Mesodermal cell (in vitro differentiated cells): ENCODE measurements at regions not wholly inside any gene's neighbourhood (a gene's known extent, or its start where the extent isn't known, plus 50 kb on each side); places are given as distances from the start of the nearest gene placed in this dataset.
A peak's percentile ranks its signal among the peaks of the same experiment; 100 is the strongest.

Experiments used
- H3K27ac ChIP-seq: 2 replicates; pipeline ENCODE4 v1.7.0; 2013; ENCODE audit warnings: mild to moderate bottlenecking, low read depth, low read length, moderate library complexity; ENCODE audit not compliant: severe bottlenecking
- H3K36me3 ChIP-seq: 2 replicates; pipeline ENCODE4 v1.7.1; 2013; ENCODE audit warnings: mild to moderate bottlenecking, low read length, moderate library complexity; ENCODE audit not compliant: control insufficient read depth, insufficient read depth
- H3K4me1 ChIP-seq: one replicate; pipeline ENCODE4 v1.7.1; 2013; ENCODE audit warnings: mild to moderate bottlenecking, low read length; ENCODE audit not compliant: insufficient read depth, control insufficient read depth, poor library complexity, severe bottlenecking
- H3K4me3 ChIP-seq: 2 replicates; pipeline ENCODE4 v1.7.0; 2013; ENCODE audit warnings: low read length, control low read depth, mild to moderate bottlenecking; ENCODE audit not compliant: insufficient read depth, poor library complexity, severe bottlenecking; ENCODE audit errors: extremely low read depth
- H3K9me3 ChIP-seq: 2 replicates; pipeline ENCODE4 v1.7.1; 2013; ENCODE audit warnings: mild to moderate bottlenecking, low read length, moderate library complexity; ENCODE audit not compliant: control insufficient read depth
- WGBS, 2 experiments: methylation state at CpG; one replicate each; pipeline ENCODE4 v1.1.5; 2013; ENCODE audit warnings: missing lambda C conversion rate in 2 of 2; ENCODE audit not compliant: insufficient coverage in 2 of 2; 5-methylcytosine and 5-hydroxymethylcytosine counted together

- no peak overlapping the region for H3K27ac ChIP-seq
- H3K4me1 ChIP-seq, result peaks cover 16% of the 10 kb centered on the region
- no peak overlapping the region for H3K4me3 ChIP-seq
- no peaks in the 10 kb centered on the region for H3K36me3 ChIP-seq
- no peaks in the 10 kb centered on the region for H3K9me3 ChIP-seq
Observed at GRCh38 chr4:110675426-110675825, 52.5 kb upstream of the PITX2 start.

- Histone ChIP-seq H3K4me3 (no peak overlapping the region), H3K27ac (no peak overlapping the region), H3K36me3 (no peaks in the 10 kb centered on the region), H3K4me1 (peaks cover 18% of the 10 kb centered on the region), H3K9me3 (no peaks in the 10 kb centered on the region)
Observed at GRCh38 chr4:110676241-110676640, 53.4 kb upstream of the PITX2 start.

- Histone ChIP-seq H3K36me3 (no peaks in the 10 kb centered on the region), H3K27ac (no peak overlapping the region), H3K4me3 (no peak overlapping the region), H3K4me1 (peaks cover 19% of the 10 kb centered on the region), H3K9me3 (no peaks in the 10 kb centered on the region)
- no CpG with 5 or more reads among the region's 1 CpG for WGBS, 2 experiments
Observed at GRCh38 chr4:110678517-110679227, 55.8 kb upstream of the PITX2 start.

GRCh38 chr4:110680265-110680664 is 57.4 kb upstream of the PITX2 start:
- no peak overlapping the region for H3K4me3 ChIP-seq
- peaks cover 19% of the 10 kb centered on the region for H3K4me1 ChIP-seq
- WGBS, 2 experiments, result 63 to 77% methylated on average over 4 of the region's 4 CpGs
- no peaks in the 10 kb centered on the region for H3K36me3 ChIP-seq
- no peaks in the 10 kb centered on the region for H3K9me3 ChIP-seq
- peak overlapping the region; percentile 54 for H3K27ac ChIP-seq

GRCh38 chr4:110681381-110681780 is 58.5 kb upstream of the PITX2 start:
- Histone ChIP-seq H3K4me3 (no peak overlapping the region), H3K4me1 (peaks cover 19% of the 10 kb centered on the region), H3K9me3 (no peaks in the 10 kb centered on the region), H3K27ac (peak overlapping the region; percentile 54), H3K36me3 (no peaks in the 10 kb centered on the region)
- WGBS, 2 experiments, result 100% methylated on average over 1 of the region's 1 CpG

GRCh38 chr4:110682311-110682710 is 59.4 kb upstream of the PITX2 start:
- no peaks in the 10 kb centered on the region for H3K9me3 ChIP-seq
- H3K4me3 ChIP-seq, result no peak overlapping the region
- no CpG with 5 or more reads among the region's 1 CpG for WGBS, 2 experiments
- H3K4me1 ChIP-seq, result peaks cover 19% of the 10 kb centered on the region
- H3K36me3 ChIP-seq, result no peaks in the 10 kb centered on the region
- H3K27ac ChIP-seq, result no peak overlapping the region

- Histone ChIP-seq H3K4me1 (peaks cover 19% of the 10 kb centered on the region), H3K4me3 (no peak overlapping the region), H3K36me3 (no peaks in the 10 kb centered on the region), H3K27ac (no peak overlapping the region), H3K9me3 (no peaks in the 10 kb centered on the region)
- WGBS, 2 experiments, result 95 to 96% methylated on average over 9 to 11 of the region's 11 CpGs
Observed at GRCh38 chr4:110683601-110684000, 60.7 kb upstream of the PITX2 start.

- H3K36me3 ChIP-seq, result no peaks in the 10 kb centered on the region
- H3K4me1 ChIP-seq, result no peaks in the 10 kb centered on the region
- 88 to 97% methylated on average over 6 of the region's 6 CpGs for WGBS, 2 experiments
- no peak overlapping the region for H3K27ac ChIP-seq
- no peak overlapping the region for H3K4me3 ChIP-seq
- H3K9me3 ChIP-seq, result no peaks in the 10 kb centered on the region
Observed at GRCh38 chr4:110702326-110702725, 79.4 kb upstream of the PITX2 start.

- Histone ChIP-seq H3K36me3 (no peaks in the 10 kb centered on the region), H3K4me3 (no peak overlapping the region), H3K9me3 (no peaks in the 10 kb centered on the region), H3K27ac (no peak overlapping the region), H3K4me1 (no peaks in the 10 kb centered on the region)
- WGBS, 2 experiments, result 95 to 100% methylated on average over 3 to 6 of the region's 7 CpGs
Observed at GRCh38 chr4:110704748-110705439, 82.0 kb upstream of the PITX2 start.

GRCh38 chr4:110705440-110705782 is 82.5 kb upstream of the PITX2 start:
- Histone ChIP-seq H3K4me3 (no peak overlapping the region), H3K27ac (no peak overlapping the region), H3K4me1 (no peaks in the 10 kb centered on the region), H3K9me3 (no peaks in the 10 kb centered on the region), H3K36me3 (no peaks in the 10 kb centered on the region)
- no CpG with 5 or more reads among the region's 4 CpGs for WGBS, 2 experiments

GRCh38 chr4:110710070-110710469 is 87.2 kb upstream of the PITX2 start:
- H3K27ac ChIP-seq, result no peak overlapping the region
- H3K4me1 ChIP-seq, result no peaks in the 10 kb centered on the region
- no peaks in the 10 kb centered on the region for H3K36me3 ChIP-seq
- no CpG with 5 or more reads among the region's 2 CpGs for WGBS, 2 experiments
- H3K9me3 ChIP-seq, result no peaks in the 10 kb centered on the region
- no peak overlapping the region for H3K4me3 ChIP-seq
